Uterus (tissue), 3 donors: ENCODE measurements at regions not wholly inside any gene's neighbourhood (a gene's known extent, or its start where the extent isn't known, plus 50 kb on each side); places are given as distances from the start of the nearest gene placed in this dataset.

Experiments used
- DNase-seq, 2 donors: peaks; one replicate each; pipeline ENCODE4 v3.0.0-alpha.2; 2019 to 2020
- H3K27ac ChIP-seq, 2 donors: fragments of 200-600 bp; sonication (generic); 1 replicate in 1 of 2; 2 replicates in 1 of 2; pipeline ENCODE4 v1.5.1; 2016 to 2018
- H3K27me3 ChIP-seq, 2 donors: fragments of 200-600 bp; sonication (generic); one replicate each; pipeline ENCODE4 v1.5.1; 2018 to 2019; ENCODE audit warnings: control low read depth in 1 of 2
- H3K36me3 ChIP-seq, 2 donors: fragments of 200-600 bp; sonication (generic); one replicate each; pipeline ENCODE4 v1.5.1; 2019; ENCODE audit warnings: control low read depth in 1 of 2
- H3K4me1 ChIP-seq, 2 donors: fragments of 200-600 bp; sonication (generic); one replicate each; pipeline ENCODE4 v1.5.1; 2018 to 2019; ENCODE audit warnings: control low read depth in 1 of 2
- H3K4me3 ChIP-seq, 2 donors: fragments of 200-600 bp; sonication (generic); 1 replicate in 1 of 2; 2 replicates in 1 of 2; pipeline ENCODE4 v1.5.1; 2018 to 2019; ENCODE audit warnings: mild to moderate bottlenecking in 1 of 2
- H3K9me3 ChIP-seq, 2 donors: fragments of 200-600 bp; sonication (generic); one replicate each; pipeline ENCODE4 v1.5.1; 2019; ENCODE audit warnings: control low read depth in 1 of 2
- CTCF ChIP-seq, 4 experiments: fragments of 200-600 bp in 2 of 4; fragments of 450-650 bp in 2 of 4; sonication (generic) in 2 of 4; IDR thresholded peaks; one replicate each; pipeline ENCODE4 v1.5.1; 2016 to 2019; ENCODE audit warnings: antibody characterized with exemption in 4 of 4, mild to moderate bottlenecking in 2 of 4, moderate library complexity in 1 of 4
- POLR2A ChIP-seq, 2 donors: fragments of 450-650 bp; IDR thresholded peaks; one replicate each; pipeline ENCODE4 v1.6.1; 2016; ENCODE audit warnings: antibody characterized with exemption in 2 of 2, mild to moderate bottlenecking in 1 of 2, moderate library complexity in 1 of 2
- intact Hi-C: fragments of 100-400 bp; cut with DNase I; formaldehyde crosslinking; loops from one replicate; pipeline ENCODE4 v1.15.1; 2023; ENCODE audit warnings: low total_unique reads
- donor health status: DM: yes; HTN: yes; CAD: no.

GRCh38 chr1:96074876-96075577, 646.6 kb upstream of the PTBP2 start:
- Histone ChIP-seq H3K4me3 (no peak overlapping the region), H3K36me3 (no peaks in the 10 kb centered on the region), H3K9me3 (no peaks in the 10 kb centered on the region), H3K4me1 (no peaks in the 10 kb centered on the region), H3K27me3 (no peaks in the 10 kb centered on the region), H3K27ac (no peak overlapping the region)
- no peak for DNase-seq
- intact Hi-C loops: no loop called here
- TF ChIP-seq POLR2A (IDR thresholded peaks at IDR 0.05) (no peak), CTCF (IDR thresholded peaks at IDR 0.05) (no peak)

GRCh38 chr1:96075704-96076455, 645.7 kb upstream of the PTBP2 start:
- Histone ChIP-seq H3K27me3 (no peaks in the 10 kb centered on the region), H3K4me3 (no peak overlapping the region), H3K36me3 (no peaks in the 10 kb centered on the region), H3K9me3 (no peaks in the 10 kb centered on the region), H3K27ac (no peak overlapping the region), H3K4me1 (no peaks in the 10 kb centered on the region)
- DNase-seq: no peak
- no peak for TF ChIP-seq POLR2A (IDR thresholded peaks at IDR 0.05)
- TF ChIP-seq CTCF (IDR thresholded peaks at IDR 0.05): no peak
- intact Hi-C loops: no loop called here

- Histone ChIP-seq H3K9me3 (no peaks in the 10 kb centered on the region), H3K27ac (no peak overlapping the region), H3K36me3 (no peaks in the 10 kb centered on the region), H3K4me1 (no peaks in the 10 kb centered on the region), H3K27me3 (no peaks in the 10 kb centered on the region), H3K4me3 (no peak overlapping the region)
- DNase-seq: no peak
- TF ChIP-seq POLR2A (IDR thresholded peaks at IDR 0.05) (no peak), CTCF (IDR thresholded peaks at IDR 0.05) (no peak)
- intact Hi-C loops: no loop called here
These were observed 645.0 kb upstream of the PTBP2 start for GRCh38 chr1:96076589-96076988.

- no peak for DNase-seq
- Histone ChIP-seq H3K27me3 (no peaks in the 10 kb centered on the region), H3K36me3 (no peaks in the 10 kb centered on the region), H3K4me1 (no peaks in the 10 kb centered on the region), H3K9me3 (no peaks in the 10 kb centered on the region), H3K27ac (no peak overlapping the region), H3K4me3 (no peak overlapping the region)
- no peak for TF ChIP-seq POLR2A (IDR thresholded peaks at IDR 0.05)
- TF ChIP-seq CTCF (IDR thresholded peaks at IDR 0.05): no peak
- intact Hi-C loops: no loop called here
These were observed 642.0 kb upstream of the PTBP2 start for GRCh38 chr1:96079581-96079980.

GRCh38 chr1:96080925-96081324, 640.7 kb upstream of the PTBP2 start:
- H3K27me3 ChIP-seq: no peaks in the 10 kb centered on the region
- H3K4me1 ChIP-seq: no peaks in the 10 kb centered on the region
- H3K4me3 ChIP-seq: no peak overlapping the region
- no peaks in the 10 kb centered on the region for H3K36me3 ChIP-seq
- intact Hi-C loops: no loop called here
- no peak overlapping the region for H3K27ac ChIP-seq
- no peak for TF ChIP-seq POLR2A (IDR thresholded peaks at IDR 0.05)
- no peak for TF ChIP-seq CTCF (IDR thresholded peaks at IDR 0.05)
- no peak for DNase-seq
- H3K9me3 ChIP-seq: no peaks in the 10 kb centered on the region
